ENCODE measurements at regions not wholly inside any gene's neighbourhood (a gene's known extent, or its start where the extent isn't known, plus 50 kb on each side); places are given as distances from the start of the nearest gene placed in this dataset.

DNA sequence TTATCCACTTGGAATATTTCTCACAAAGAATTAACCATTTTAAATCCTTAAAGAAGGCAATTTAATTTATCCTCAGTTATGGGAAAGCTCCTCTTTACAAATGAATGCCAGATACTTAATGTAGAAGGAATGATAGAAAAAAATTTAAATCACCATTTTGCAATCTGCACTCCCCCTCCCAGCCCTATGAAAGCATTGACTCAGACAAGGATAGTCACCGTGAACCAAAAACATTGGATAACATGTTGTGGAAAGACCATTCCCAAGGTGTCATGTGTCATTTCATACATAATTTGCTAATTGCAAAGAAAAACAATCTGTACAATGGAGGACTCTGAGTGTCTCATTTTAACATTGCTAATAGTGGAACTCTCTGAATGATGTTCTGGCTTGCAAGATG lies 421.0 kb downstream of the TXNL1 start:
- no peak for DNase-seq

DNA sequence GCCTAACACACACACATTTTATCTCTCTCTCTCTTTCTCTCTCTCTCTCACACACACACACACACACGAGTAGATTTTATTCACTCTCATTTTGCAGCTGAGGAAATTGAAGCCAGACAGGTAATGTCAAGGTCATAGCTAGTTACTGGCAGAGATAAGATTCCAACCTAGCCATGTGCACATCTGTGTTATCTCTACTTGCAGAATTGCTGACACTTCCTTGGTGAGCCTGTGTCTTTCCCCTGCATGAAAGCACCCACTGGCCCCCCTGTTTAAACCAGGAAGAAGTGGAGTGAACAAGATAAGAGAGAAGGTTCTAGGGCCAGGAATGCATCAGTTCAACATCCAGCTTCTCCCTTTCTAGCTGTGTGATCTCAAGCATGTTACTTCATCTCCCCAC lies 423.7 kb downstream of the TXNL1 start:
- DNase-seq: no peak

DNA sequence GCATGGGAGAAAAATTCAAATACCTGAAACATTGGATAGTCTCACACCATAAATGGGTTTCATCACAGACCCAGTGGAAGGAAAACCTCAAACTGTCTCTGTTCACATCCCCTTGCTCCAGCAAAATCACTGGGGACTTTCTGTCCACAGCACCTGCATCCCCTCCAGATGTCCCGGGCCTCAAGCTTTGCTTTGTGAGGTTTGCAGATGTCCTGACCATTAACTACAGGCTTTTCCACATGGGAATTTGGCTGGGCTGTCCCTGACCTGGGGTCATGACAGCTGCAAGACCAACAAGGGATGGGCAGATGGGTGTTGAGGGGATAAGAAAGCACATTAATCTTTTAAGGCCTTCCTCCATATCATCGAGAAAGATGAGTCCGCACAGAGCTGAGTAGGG lies 427.9 kb downstream of the TXNL1 start:
- DNase-seq: no peak

DNA sequence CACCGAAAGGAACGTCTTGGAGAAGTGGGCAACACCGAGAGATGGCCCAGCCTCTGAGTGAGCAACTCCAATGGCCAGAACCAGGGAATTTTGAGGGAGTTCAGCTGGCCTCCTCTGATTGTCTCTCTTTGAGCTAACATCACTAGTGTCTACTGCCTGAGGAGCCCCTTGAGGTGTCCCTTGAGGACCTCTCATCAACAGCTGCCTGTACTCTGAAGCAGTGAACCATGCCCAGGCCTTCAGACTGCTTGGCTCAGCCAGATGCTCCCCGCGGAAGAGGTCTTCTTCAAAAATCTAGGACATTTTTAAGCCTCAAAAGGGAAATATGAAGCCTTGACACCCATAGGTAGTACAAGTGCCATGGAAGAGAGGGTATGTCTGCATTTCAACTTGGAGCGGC lies 430.4 kb downstream of the TXNL1 start:
- DNase-seq: no peak

DNA sequence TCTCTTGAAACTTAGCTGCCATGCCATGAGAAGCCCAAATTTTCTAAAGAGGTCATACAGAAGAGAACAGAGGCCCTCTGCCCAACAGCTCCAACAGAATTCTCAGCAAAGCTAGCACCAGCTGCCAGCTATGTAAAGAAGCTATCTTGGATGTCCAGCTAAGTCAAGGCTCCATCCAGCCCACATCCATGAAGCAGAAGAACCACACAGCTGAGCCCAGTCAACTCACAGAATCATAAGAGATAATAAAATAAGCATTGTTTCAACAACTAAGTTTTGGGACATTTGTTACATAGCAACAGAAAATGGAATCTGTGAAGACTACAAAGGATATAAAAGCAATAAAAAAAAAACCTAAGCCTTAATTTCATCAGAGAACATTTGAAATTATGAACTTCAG lies 434.3 kb downstream of the TXNL1 start:
- DNase-seq: no peak

DNA sequence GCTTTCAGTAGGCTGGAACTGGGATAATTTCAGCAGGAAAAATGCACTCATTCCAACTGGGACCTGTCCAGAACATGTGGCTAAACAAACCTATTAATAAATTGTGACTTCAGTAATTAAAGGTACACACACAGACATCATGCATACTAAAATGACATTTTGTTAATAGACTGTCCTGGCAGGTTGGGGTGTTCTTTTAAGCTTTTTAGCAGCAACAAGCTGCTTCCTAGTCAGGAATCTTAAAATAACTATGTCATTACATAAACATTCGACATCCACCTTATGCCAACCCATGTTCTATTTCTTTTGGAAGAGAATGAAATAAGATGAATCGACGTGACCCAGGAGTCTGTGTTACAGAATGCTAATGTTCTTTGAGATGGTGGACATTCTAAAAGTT lies 435.7 kb downstream of the TXNL1 start:
- no peak for DNase-seq

DNA sequence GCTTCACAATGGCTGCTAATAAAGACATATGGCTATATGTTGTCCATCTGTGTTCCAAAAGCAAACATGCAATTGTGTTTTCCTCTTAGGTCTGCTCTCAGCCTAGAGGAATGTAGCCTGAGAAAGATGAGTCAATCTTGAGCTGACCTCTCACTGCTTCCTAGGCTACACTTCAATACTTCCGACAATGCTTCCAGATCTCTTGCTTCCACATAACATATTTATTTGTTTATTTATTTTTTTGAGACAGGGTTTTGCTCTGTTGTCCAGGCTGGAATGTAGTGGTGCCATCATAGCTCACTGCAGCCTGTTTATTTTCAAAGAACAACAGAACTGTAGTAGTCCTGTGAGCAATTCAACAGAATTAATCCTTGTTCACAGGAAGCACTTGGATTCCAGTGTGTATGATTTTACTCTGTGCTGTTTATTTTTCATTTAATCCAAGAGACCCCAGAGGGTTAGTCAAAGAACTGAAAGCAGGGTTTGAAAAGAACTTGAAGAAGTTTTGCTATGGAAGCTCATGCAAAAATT lies 437.9 kb downstream of the TXNL1 start:
- no peak for DNase-seq

DNA sequence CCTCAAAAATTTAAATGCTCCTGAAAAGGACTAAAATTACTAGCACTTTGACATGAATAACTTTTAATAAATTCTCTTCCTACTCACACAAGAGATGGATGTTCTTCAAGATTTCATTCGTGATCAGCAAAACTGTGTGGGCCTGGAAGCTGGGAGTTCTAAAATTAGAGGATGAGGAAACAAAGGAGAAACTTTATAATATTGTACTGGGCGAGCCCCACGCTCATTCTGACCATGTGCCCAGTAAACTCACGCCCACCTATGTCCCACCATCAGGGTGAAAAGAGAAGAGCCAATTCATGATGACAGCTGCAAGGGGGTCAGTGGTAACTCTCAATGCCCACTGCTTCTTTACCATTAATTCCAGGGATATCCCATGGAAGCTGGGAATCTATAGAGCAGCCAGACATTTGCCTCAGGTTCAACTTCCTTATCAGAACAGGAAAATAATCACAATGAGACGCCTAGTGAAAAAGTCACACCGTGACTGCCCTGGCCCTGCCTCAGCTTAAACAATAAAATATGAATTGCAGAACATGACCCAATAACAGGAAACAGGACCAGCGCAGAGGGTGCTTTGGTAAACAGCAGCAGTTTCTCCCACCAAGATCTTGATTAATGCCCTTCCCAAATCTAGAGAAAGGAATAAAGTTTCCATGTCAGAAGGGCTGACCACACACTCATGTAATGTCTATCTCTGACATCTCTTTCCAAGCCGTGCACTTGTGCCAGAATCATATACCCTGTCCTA lies 438.6 kb downstream of the TXNL1 start:
- no peak for DNase-seq

DNA sequence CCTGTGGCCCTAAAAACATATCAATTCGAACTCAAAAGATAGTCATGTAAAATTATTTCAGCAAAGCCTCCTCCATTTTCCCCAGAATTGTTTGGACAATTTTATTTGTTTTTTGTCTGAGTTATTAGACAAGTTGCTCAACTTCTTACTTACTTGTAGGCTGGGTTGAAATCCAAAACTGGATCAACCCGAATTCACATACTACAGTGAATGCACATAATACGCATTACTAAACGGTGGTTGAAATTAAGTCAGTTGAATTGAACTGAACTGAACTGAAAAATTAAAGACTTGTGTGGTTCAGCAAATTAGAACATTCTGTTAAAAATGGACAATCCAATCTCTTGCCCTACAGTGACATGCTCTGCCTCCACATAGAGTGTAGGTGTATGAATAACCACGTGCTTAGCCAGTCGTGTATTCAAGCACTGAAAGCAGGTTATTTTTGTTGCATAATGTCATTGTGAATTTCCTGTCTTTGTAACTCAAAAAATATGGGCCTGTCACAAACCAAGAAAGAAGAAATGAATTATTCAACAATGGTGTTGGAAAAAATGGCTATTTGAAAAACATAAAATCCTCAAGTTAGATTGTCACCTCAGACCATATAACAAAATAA lies 441.0 kb downstream of the TXNL1 start:
- no peak for DNase-seq

DNA sequence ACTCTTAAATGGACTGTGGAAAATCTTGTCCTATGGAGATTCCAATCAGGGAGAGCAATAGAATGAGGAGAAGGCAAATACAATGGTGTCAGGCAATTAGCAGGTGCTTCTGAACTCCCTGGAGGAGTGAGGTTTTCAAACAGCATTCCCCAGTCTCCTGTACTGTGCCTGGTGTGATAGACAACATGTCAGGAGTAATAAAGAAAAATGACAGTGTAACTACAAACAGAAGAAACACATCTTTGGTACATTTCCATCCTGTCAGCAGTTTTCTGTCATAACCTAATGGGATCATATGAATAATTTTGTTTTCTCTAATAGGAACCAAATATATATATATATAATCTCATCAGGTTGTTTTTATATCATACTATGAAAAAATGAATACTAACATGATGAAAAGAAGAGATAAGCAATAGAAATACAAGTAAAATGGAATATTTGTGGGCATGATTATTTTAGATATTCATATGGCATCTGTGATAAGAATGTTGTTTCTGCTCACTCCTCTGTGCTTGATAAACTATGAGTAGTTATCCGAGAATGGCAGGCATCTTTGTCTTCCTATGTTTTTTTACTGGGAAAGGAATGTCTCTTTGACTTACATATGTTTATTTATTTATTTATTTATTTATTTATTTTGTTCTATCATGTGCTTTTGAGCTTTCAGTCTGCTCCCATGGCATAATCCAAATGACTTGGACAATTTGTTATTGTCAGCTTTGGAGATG lies 441.7 kb downstream of the TXNL1 start:
- no peak for DNase-seq

DNA sequence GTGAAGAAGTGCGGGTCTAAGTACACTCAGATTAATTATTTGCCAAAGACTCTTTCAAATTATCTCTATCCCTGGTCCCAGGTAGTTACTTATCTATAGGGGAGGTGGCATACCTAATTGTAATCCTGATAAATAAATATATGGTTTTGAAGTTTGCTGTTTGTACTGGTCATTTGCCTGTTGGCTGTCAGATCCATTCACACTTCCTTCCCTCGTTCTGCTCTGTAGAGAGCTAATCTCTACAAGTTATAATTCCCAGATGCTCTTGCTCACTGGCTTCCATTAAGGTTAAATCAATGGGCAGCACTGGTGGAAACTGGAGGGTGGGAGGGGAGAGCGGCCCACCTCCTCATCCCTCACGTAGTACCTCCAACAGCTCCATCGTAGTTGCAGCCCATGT lies 447.1 kb downstream of the TXNL1 start:
- DNase-seq: no peak

DNA sequence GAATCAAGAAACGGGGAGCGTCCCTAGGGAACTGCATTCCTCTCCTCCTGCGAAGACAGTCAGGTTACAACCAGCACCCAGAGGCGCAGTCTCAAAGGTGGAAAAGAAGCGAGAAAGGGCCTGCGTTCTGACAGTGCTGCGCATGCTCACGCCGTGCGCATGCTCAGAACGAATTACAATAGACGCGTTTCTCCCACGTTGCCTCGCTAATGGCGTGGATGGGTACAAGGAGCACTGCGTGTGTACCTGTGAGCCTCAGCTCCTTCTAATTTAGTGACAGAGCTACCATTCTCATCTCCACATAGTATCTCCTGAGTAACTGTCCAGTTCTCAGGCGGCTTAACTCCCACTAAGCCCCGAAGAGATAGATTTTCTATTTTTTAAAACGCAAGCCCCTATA lies 448.8 kb downstream of the TXNL1 start:
- DNase-seq: no peak

DNA sequence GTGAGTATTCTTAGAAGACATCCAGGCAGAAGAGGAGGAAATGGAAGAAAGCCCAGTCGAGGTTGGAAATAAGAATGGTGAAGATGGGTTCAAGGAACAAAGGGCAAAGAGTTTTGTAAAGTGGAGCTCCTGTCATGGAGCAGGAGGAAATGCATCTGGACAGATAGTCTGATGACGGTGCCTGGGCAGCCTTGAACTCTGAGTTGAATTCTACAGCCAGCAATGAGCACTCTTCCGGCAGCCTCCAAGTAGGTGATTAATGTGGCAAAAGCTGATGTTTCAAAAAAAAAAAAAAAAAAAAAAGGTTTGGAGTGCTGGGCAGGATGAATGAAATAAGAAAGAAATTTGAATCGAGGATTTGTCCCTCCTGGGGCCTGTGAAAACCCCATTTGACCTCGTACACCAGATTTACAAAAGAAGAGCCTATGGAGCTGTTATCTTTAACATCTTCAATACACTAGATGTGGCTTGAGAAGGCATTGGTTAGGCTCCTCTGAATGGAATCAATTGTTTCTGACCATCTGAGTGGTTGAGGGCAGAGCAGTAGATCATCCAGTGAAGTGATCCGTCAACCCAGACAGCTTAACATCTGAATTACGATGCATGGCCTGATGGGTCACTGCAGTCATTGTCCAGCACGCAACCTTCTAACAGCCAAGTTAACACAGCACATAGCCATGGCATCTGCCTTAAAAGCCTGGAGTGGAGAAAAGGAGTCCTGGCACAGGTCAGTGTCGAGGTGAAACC lies 449.7 kb downstream of the TXNL1 start:
- no peak for DNase-seq

DNA sequence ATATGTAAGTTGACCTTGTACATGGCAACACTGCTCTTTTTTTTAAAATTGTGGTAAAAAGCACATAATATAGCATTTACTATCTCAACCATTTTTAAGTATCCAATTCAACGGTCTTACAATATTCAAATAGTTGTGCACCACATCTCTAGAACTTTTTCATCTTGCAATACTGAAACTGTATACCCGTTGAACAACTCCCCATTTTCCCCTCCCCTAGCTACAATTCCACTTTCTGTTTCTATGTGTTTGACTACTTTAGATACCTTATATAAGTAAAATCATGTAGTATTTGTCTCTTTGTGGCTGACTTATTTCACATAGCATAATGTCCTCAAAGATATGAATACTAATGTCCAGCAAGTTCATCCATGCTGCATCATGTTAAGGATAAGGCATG lies 452.1 kb downstream of the TXNL1 start:
- no peak for DNase-seq

DNA sequence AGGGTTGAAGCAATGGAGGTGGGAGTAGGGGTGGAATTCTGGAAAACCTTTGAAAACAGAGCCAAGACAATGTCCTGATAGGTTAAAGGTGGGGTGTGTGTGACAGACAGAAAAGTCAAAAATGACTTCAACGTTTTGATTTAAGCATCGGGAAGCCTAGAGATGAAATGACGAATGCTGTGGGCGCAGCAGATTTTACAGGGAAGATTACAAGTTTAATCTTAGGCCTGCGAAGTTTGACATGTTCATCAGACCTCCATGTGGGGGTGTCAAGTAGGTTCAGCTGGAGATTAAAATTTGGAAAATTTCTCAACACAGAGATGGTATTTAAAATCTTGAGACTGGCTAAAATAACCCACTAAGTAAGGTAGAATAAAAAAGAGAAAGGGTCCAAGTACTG lies 453.3 kb downstream of the TXNL1 start:
- no peak for DNase-seq

DNA sequence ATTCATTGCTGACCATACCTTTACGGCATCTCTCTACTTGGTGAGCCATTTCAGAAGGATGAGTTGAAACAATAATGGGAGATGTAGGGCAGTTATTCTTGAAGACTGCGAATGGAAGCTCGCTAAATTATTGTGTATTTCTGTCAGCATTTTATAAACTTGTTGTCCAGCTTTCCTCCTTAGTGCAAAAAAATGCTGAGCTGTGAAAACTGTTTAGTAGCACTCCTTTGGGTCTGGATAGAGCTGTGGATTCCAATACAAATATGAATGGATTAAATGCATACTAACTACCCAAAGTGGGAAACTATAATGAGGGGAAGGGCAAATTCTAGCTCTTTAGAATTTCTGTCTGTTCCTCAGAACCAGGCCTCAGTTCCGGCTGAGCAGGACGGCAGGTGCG lies 461.6 kb downstream of the TXNL1 start:
- no peak for DNase-seq

DNA sequence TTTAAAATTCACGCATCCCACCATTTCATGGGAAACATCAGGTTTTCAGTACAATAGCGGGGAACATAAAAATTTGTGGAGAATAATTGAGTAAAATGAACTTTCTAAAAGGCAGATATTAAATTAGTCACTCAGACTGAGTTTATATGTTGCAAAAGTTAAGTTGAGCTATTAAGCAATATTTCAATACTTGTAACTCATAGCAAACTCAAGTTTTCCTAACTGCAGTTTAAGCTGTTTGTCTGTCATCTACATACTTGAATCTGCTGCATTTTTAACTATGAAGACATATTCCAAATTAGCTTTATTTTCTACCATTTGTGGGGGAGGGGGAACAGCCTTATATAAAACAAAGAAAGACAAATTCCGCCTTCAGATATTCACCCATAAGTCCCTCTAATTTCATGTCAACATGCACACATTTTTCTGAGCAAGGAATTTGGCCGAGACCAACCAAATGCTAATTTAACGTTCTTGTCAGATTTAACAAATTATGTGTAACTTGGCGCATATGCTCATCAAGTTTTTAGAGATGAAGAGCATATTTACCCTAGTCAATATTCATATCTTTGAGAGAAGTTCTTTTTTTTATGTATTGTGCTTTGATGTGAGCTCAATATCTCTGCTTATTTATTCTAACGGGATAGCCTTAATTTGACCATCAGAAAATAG lies 462.9 kb downstream of the TXNL1 start:
- DNase-seq: no peak

DNA sequence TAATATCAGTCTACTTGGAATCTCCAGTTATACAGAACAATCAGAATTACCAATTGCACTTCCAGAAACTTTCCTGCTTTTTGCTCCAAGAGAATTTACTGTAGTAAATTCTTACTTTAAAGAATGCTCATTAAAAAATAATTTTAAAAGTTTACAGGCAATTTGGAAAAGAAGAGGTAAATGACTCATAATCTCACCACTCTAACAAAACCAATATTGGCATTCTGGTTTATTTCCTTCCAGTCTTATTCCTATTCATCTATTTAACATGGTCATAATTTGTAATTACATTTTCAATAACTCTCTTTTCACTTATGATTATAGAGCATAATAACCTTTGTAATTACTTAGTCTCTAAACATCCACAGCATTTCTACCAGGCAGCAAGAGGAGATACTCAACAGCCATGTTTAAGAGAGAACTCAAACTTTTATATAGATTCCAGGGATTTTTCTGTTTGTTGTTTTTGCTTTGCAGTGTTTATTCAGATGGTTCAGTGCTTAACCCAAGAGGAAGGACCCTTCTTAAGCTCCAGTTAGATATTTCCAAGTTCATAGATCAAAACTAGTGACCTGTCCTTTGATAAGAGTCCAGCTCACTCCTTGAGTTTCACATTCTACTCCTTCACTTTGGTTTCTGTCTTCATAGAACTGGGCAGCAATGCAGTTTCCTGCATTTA lies 464.7 kb downstream of the TXNL1 start:
- no peak for DNase-seq

DNA sequence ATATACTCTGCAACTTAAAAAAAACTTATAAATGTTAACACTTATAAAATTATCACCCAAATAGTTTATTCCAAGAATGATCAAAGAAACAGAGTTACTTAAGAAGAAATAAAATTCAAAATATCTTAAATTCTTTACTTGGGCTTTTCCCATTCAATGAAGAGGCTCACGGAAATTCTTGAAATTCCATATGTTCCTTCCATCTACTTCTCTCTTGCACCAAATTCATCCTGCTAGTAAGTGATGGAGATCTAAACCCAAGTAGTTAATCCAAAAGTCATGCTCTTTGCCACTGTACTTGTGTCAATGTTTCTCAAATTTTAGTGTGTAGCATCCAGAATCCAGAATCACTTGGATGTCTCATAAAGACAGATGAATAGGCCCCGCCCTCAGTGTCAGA lies 465.9 kb downstream of the TXNL1 start:
- DNase-seq: no peak

DNA sequence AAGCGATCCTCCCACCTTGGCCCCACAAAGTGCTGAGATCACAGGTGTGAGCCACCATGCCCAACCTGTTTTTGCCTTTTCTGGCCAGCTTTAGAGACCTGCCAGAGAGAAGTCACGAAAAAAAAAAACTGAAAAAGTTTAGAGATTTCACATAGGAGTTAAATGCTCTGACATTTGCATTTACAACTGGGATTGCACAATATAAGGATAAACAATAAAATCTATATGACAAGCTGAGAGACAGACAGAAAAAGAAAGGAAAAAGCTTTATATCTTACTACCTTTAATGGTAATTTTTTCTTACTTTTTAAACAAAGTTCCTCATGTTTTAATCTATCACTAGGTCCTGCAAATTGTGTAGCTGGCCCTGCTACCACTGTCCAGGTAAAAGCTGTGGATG lies 466.5 kb downstream of the TXNL1 start:
- no peak for DNase-seq

DNA sequence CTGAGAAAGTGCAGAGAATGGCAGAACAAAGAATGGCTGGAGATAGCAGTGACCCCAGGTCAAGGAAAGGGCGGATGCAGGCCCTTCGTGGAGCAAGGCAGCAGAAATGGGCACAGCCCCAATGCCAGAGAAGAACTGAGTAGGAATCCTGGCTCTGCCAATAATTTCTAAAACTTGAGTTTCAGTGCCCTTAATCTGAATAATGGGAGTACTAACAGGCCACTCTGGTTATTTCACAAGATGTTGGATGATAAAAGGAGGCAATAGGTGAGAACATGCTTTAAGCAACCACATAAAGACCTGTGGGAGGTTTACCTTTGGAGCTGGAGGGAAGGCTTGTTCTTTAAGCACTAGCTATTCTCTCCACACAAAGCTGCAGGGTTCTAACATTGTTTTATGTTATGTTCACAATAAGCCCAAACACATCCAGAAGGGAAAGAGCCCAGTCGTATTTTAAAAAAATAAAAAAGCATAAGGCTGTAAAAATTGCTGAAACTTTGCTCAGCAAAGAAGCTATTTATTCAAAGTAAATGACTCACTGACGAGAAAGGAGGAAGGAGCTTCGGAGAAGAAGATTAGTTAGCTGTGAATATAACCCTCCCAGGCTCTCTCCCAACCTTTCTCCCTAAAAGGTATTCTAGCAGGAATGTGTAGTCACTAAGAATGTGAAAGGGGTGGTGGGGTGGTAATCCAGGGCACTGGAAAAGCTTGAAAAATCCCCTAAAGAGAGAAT lies 470.2 kb downstream of the TXNL1 start:
- DNase-seq: no peak
